H1 (cell line): ENCODE measurements at regions not wholly inside any gene's neighbourhood (a gene's known extent, or its start where the extent isn't known, plus 50 kb on each side); places are given as distances from the start of the nearest gene placed in this dataset.
A peak's percentile ranks its signal among the peaks of the same experiment; 100 is the strongest.

ENCODE experiments used
- CTCF ChIA-PET: fragments of 300-600 bp; sonication (Branson Sonifier 250); formaldehyde crosslinking; loops from one replicate; lab custom pipeline; 2021; ENCODE audit not compliant: partially characterized antibody; lab: Charles Lee
- POLR2A ChIA-PET: fragments of 300-600 bp; sonication (Branson Sonifier 250); formaldehyde crosslinking; loops from one replicate; lab custom pipeline; 2021; ENCODE audit warnings: inconsistent platforms; ENCODE audit not compliant: partially characterized antibody; lab: Charles Lee
- DNase-seq, 2 experiments: peaks; one replicate each; pipeline versions ENCODE4 v3.0.0 to v3.0.0-alpha.2; 2010 to 2022; ENCODE audit warnings: low spot score in 2 of 2, low read depth in 1 of 2, mixed read lengths in 1 of 2
- FAIRE-seq: peaks from 2 replicates; lab custom pipeline; 2011; peaks lifted over from hg19 to GRCh38; lab: Jason Lieb, UNC
- H2AFZ ChIP-seq: 2 replicates; pipeline ENCODE4 v1.8.1; 2012; ENCODE audit warnings: low read length, inconsistent platforms
- H2AK5ac ChIP-seq: 2 replicates; pipeline ENCODE4 v1.6.1; 2013; ENCODE audit warnings: low read depth, low read length
- H2BK120ac ChIP-seq: replicated peaks from 2 replicates; pipeline ENCODE3; 2013; ENCODE audit warnings: low read depth, low read length, inconsistent platforms
- H2BK12ac ChIP-seq: 2 replicates; pipeline ENCODE4 v1.6.1; 2013; ENCODE audit warnings: low read depth, low read length
- H2BK15ac ChIP-seq: 2 replicates; pipeline ENCODE4 v1.6.1; 2013; ENCODE audit warnings: low read length
- H2BK20ac ChIP-seq: 2 replicates; pipeline ENCODE4 v1.6.1; 2013; ENCODE audit warnings: low read length
- H2BK5ac ChIP-seq: 2 replicates; pipeline ENCODE4 v1.6.1; 2013; ENCODE audit warnings: low read depth, low read length
- H3K14ac ChIP-seq: 2 replicates; pipeline ENCODE4 v1.6.1; 2013; ENCODE audit warnings: inconsistent platforms; ENCODE audit not compliant: insufficient read length
- H3K18ac ChIP-seq: 2 replicates; pipeline ENCODE4 v1.6.1; 2013; ENCODE audit warnings: low read length; ENCODE audit errors: extremely low read depth
- H3K23ac ChIP-seq: 2 replicates; pipeline ENCODE4 v1.6.1; 2013; ENCODE audit warnings: inconsistent platforms; ENCODE audit not compliant: insufficient read length
- H3K23me2 ChIP-seq: 2 replicates; pipeline ENCODE4 v1.6.1; 2013; ENCODE audit warnings: low read depth, low read length
- H3K27ac ChIP-seq: 2 replicates; pipeline ENCODE4 v1.6.1; 2011; ENCODE audit warnings: low read depth, low read length, inconsistent platforms
- H3K27me3 ChIP-seq, 4 experiments: replicated peaks in 1 of 4; 1 replicate in 1 of 4; 2 replicates in 3 of 4; pipeline versions ENCODE4 v1.6.1 to v1.8.1; 2011 to 2013; ENCODE audit warnings: low read length in 3 of 4, mild to moderate bottlenecking in 3 of 4, inconsistent platforms in 2 of 4, mixed read lengths in 2 of 4, moderate library complexity in 1 of 4; ENCODE audit not compliant: control insufficient read depth in 3 of 4, insufficient read depth in 3 of 4; ENCODE audit errors: extremely low read depth in 1 of 4
- H3K36me3 ChIP-seq, 4 experiments: 2 replicates each; pipeline versions ENCODE4 v1.6.1 to v1.8.1; 2011 to 2013; ENCODE audit warnings: mild to moderate bottlenecking in 4 of 4, low read length in 3 of 4, moderate library complexity in 2 of 4, control low read depth in 1 of 4, inconsistent platforms in 1 of 4; ENCODE audit not compliant: insufficient read depth in 4 of 4, control insufficient read depth in 2 of 4
- H3K4ac ChIP-seq: replicated peaks from 2 replicates; pipeline ENCODE3; 2013; ENCODE audit warnings: low read length, low read depth, mixed read lengths, inconsistent platforms; ENCODE audit not compliant: insufficient read length
- H3K4me1 ChIP-seq, 4 experiments: replicated peaks in 1 of 4; 1 replicate in 1 of 4; 2 replicates in 3 of 4; pipeline versions ENCODE4 v1.6.1 to v1.8.1; 2011 to 2013; ENCODE audit warnings: low read length in 3 of 4, inconsistent platforms in 2 of 4, mixed read lengths in 1 of 4; ENCODE audit not compliant: insufficient read depth in 4 of 4, control insufficient read depth in 3 of 4
- H3K4me2 ChIP-seq, 2 experiments: 2 replicates each; pipeline versions ENCODE4 v1.6.1 to v1.8.1; 2011 to 2013; ENCODE audit warnings: low read depth in 2 of 2, low read length in 2 of 2, control low read depth in 1 of 2, inconsistent platforms in 1 of 2, mild to moderate bottlenecking in 1 of 2; ENCODE audit not compliant: insufficient read depth in 1 of 2
- H3K4me3 ChIP-seq, 4 experiments: fragments of 200-600, 300-600 bp in 1 of 4; sonication (generic), shearing (Covaris generic), sonication (Bioruptor Twin) in 1 of 4; 2 replicates each; pipeline versions ENCODE4 v1.5.1 to v1.8.1; 2011 to 2016; ENCODE audit warnings: low read length in 4 of 4, low read depth in 3 of 4, control low read depth in 2 of 4, inconsistent platforms in 2 of 4, mild to moderate bottlenecking in 2 of 4, mixed read lengths in 1 of 4, moderate library complexity in 1 of 4; ENCODE audit not compliant: insufficient read depth in 2 of 4; ENCODE audit errors: extremely low read depth in 1 of 4
- H3K56ac ChIP-seq: replicated peaks from 2 replicates; pipeline ENCODE3; 2013; ENCODE audit warnings: low read depth, mild to moderate bottlenecking, mixed read lengths, low read length, inconsistent platforms; ENCODE audit not compliant: insufficient read length
- H3K79me1 ChIP-seq: 2 replicates; pipeline ENCODE4 v1.6.1; 2013; ENCODE audit warnings: low read depth, low read length, control low read depth
- H3K79me2 ChIP-seq, 2 experiments: 2 replicates each; pipeline versions ENCODE4 v1.6.1 to v1.8.1; 2012 to 2013; ENCODE audit warnings: low read length in 2 of 2, mild to moderate bottlenecking in 2 of 2, inconsistent platforms in 1 of 2; ENCODE audit not compliant: insufficient read depth in 2 of 2, control insufficient read depth in 1 of 2
- H3K9ac ChIP-seq, 4 experiments: replicated peaks in 1 of 4; 1 replicate in 1 of 4; 2 replicates in 3 of 4; pipeline versions ENCODE4 v1.6.1 to v1.8.1; 2011 to 2013; ENCODE audit warnings: low read depth in 3 of 4, low read length in 3 of 4, control low read depth in 2 of 4, mild to moderate bottlenecking in 2 of 4, moderate library complexity in 2 of 4, inconsistent platforms in 1 of 4; ENCODE audit errors: extremely low read depth in 1 of 4
- H3K9me3 ChIP-seq, 2 experiments: 2 replicates each; pipeline versions ENCODE4 v1.6.1 to v1.8.1; 2012 to 2013; ENCODE audit warnings: mild to moderate bottlenecking in 2 of 2, moderate library complexity in 2 of 2, control low read depth in 1 of 2, inconsistent platforms in 1 of 2, low read depth in 1 of 2, low read length in 1 of 2, mixed read lengths in 1 of 2; ENCODE audit not compliant: insufficient read depth in 2 of 2
- H4K20me1 ChIP-seq, 2 experiments: replicated peaks in 1 of 2; 2 replicates each; pipeline versions ENCODE3 to v1.8.1; 2011 to 2013; ENCODE audit warnings: inconsistent platforms in 2 of 2, low read length in 2 of 2, mild to moderate bottlenecking in 1 of 2; ENCODE audit not compliant: insufficient read depth in 2 of 2, control insufficient read depth in 1 of 2
- H4K5ac ChIP-seq: 2 replicates; pipeline ENCODE4 v1.6.1; 2013; ENCODE audit warnings: low read length, low read depth, mixed read lengths, inconsistent platforms; ENCODE audit not compliant: insufficient read length
- H4K8ac ChIP-seq: 2 replicates; pipeline ENCODE4 v1.8.0; 2013; ENCODE audit warnings: mild to moderate bottlenecking, moderate library complexity, low read length, inconsistent platforms; ENCODE audit not compliant: insufficient read depth; ENCODE audit errors: extremely low read depth
- H4K91ac ChIP-seq: replicated peaks from 2 replicates; pipeline ENCODE3; 2013; ENCODE audit warnings: low read length, mixed read lengths, inconsistent platforms; ENCODE audit not compliant: insufficient read length
- SIRT6 ChIP-seq: IDR thresholded peaks from one replicate; pipeline ENCODE4 v1.7.1; 2012; ENCODE audit warnings: low read length, inconsistent platforms
- SP4 ChIP-seq: IDR thresholded peaks from 2 replicates; pipeline ENCODE4 v1.6.1; 2012; ENCODE audit warnings: low read length, inconsistent platforms
- YY1 ChIP-seq: IDR thresholded peaks from 2 replicates; pipeline ENCODE4 v1.6.1; 2011; ENCODE audit warnings: low read depth, mild to moderate bottlenecking, low read length
- WGBS, 2 experiments: shearing (Covaris generic) in 1 of 2; methylation state at CpG; one replicate each; pipeline versions ENCODE4 v1.1.6 to v1.1.7; 2013 to 2015; ENCODE audit warnings: low lambda C conversion rate in 2 of 2, mixed read lengths in 2 of 2, inconsistent platforms in 1 of 2, low coverage in 1 of 2, missing lambda C conversion rate in 1 of 2; ENCODE audit not compliant: insufficient replicate concordance in 2 of 2, insufficient coverage in 1 of 2, insufficient read length in 1 of 2; ENCODE audit errors: extremely low coverage in 1 of 2, missing lambda C conversion rate in 1 of 2; 5-methylcytosine and 5-hydroxymethylcytosine counted together

GRCh38 chr7:138303230-138304070 lies 156.6 kb upstream of the TRIM24 start:
- Histone ChIP-seq H3K4me3 (no peak overlapping the region), H3K36me3 (no peaks in the 10 kb centered on the region), H3K23ac (no peak overlapping the region), H3K14ac (no peak overlapping the region), H2BK5ac (no peak overlapping the region), H3K4me1 (no peaks in the 10 kb centered on the region; a peak in 1 of 7 replicates), H3K23me2 (no peaks in the 10 kb centered on the region; the same call in 1 of the 2 replicates), H3K27ac (no peak overlapping the region), H3K4me2 (no peak overlapping the region), H3K9me3 (no peaks in the 10 kb centered on the region), H2BK120ac (no peak overlapping the region), H3K79me1 (no peaks in the 10 kb centered on the region), H3K79me2 (no peaks in the 10 kb centered on the region), H3K27me3 (no peaks in the 10 kb centered on the region; a peak in 1 of 7 replicates), H4K91ac (no peak overlapping the region), H2BK12ac (peak overlapping the region; percentile 39; the same call in 1 of the 2 replicates), H2AK5ac (no peak overlapping the region), H3K18ac (peak overlapping the region; percentile 76; the same call in 1 of the 2 replicates), H2BK20ac (no peak overlapping the region), H2AFZ (peak overlapping the region; percentile 81; the same call in 1 of the 2 replicates), H4K5ac (peak overlapping the region; percentile 48), H4K8ac (no peak overlapping the region; the same call in 1 of the 2 replicates), H3K9ac (no peak overlapping the region), H3K56ac (no peak overlapping the region), H4K20me1 (no peaks in the 10 kb centered on the region), H3K4ac (no peak overlapping the region), H2BK15ac (no peak overlapping the region)
- no peak for FAIRE-seq
- CTCF ChIA-PET = interaction anchor here (0.6 to 1.4 kb wide), 2 partner anchors 143 to 1835 kb away, joined by 3 read pairs; no protein-coding TSS in a partner anchor
- POLR2A ChIA-PET = no interaction called here
- DNase-seq = no peak
- TF ChIP-seq SIRT6 = no peak
- TF ChIP-seq YY1 = 0 out of 2 replicates have a peak, but pooled peaks have one; percentile 47
- no peak for TF ChIP-seq SP4
- 94% methylated on average over 6 of the region's 6 CpGs; no CpG with 5 or more reads in 1 of the 2 experiments for WGBS, 2 experiments
